ENCODE measurements at regions not wholly inside any gene's neighbourhood (a gene's known extent, or its start where the extent isn't known, plus 50 kb on each side); places are given as distances from the start of the nearest gene placed in this dataset.

- no peak for TF ChIP-seq EZH2phosphoT487 (IDR thresholded peaks at IDR 0.05; ENCODE audit: insufficient read depth, low read depth)
- no peak for TF ChIP-seq EZH2 (IDR thresholded peaks at IDR 0.05; ENCODE audit: insufficient read depth, poor library complexity, severe bottlenecking)
Measured at GRCh38 chr15:95018888-95019545, 787.7 kb downstream of the MCTP2 start.

Data from GM23248 (cell line).